ENCODE measurements at regions not wholly inside any gene's neighbourhood (a gene's known extent, or its start where the extent isn't known, plus 50 kb on each side); places are given as distances from the start of the nearest gene placed in this dataset.

- Histone ChIP-seq H3K9ac (ENCODE audit: control insufficient read depth, insufficient read depth, low read length) (no peak overlapping the region), H3K27me3 (replicated peaks in 1 of 2; ENCODE audit: control insufficient read depth in 2 of 2, insufficient read depth in 2 of 2, low read length in 1 of 2) (peaks cover 0 to 1% of the 10 kb centered on the region in 2 experiments; a peak in 1 of 4 replicates), H3K27ac (ENCODE audit: control insufficient read depth, insufficient read depth) (no peak overlapping the region), H4K20me1 (ENCODE audit: control insufficient read depth, insufficient read depth) (no peaks in the 10 kb centered on the region), H3K9me3 (replicated peaks; ENCODE audit: control insufficient read depth, insufficient read depth, low read length) (no peaks in the 10 kb centered on the region; the same call in 2 of the 3 replicates), H3K4me2 (ENCODE audit: control insufficient read depth, insufficient read depth) (no peak overlapping the region), H3K4me1 (ENCODE audit: control insufficient read depth, insufficient read depth, low read length) (no peaks in the 10 kb centered on the region), H3K4me3 (no peak overlapping the region), H2AFZ (ENCODE audit: control insufficient read depth, low read depth, low read length) (no peak overlapping the region), H3K79me2 (ENCODE audit: control insufficient read depth, insufficient read depth, low read length) (no peaks in the 10 kb centered on the region), H3K36me3 (ENCODE audit: control insufficient read depth in 2 of 2, insufficient read depth in 2 of 2, low read length in 1 of 2) (no peaks in the 10 kb centered on the region)
- ChIA-PET POLR2A (no interaction called here), SMC1A (ENCODE audit: uncharacterized antibody, unreplicated experiment) (no interaction called here), CTCF (no interaction called here), RAD21 (ENCODE audit: unreplicated experiment) (no interaction called here)
- no peak for DNase-seq (ENCODE audit: low read depth, low spot score)
- in situ Hi-C loops (cut with MboI), result no loop called here
- TF ChIP-seq, protein P1, sequence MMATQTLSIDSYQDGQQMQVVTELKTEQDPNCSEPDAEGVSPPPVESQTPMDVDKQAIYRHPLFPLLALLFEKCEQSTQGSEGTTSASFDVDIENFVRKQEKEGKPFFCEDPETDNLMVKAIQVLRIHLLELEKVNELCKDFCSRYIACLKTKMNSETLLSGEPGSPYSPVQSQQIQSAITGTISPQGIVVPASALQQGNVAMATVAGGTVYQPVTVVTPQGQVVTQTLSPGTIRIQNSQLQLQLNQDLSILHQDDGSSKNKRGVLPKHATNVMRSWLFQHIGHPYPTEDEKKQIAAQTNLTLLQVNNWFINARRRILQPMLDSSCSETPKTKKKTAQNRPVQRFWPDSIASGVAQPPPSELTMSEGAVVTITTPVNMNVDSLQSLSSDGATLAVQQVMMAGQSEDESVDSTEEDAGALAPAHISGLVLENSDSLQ (IDR thresholded peaks at IDR 0.05), result no peak
- TF ChIP-seq FOXK2 (IDR thresholded peaks at IDR 0.05), result no peak
- TF ChIP-seq NBN (IDR thresholded peaks at IDR 0.05), result no peak
- TF ChIP-seq LARP7 (IDR thresholded peaks at IDR 0.05), result no peak
- no peak for TF ChIP-seq EP300 (IDR thresholded peaks at IDR 0.05; ENCODE audit: borderline replicate concordance in 1 of 2, control insufficient read depth in 1 of 2, low read depth in 2 of 2, low read length in 2 of 2)
- no peak for TF ChIP-seq ZNF622 (IDR thresholded peaks at IDR 0.05)
- no peak for TF ChIP-seq YY1 (IDR thresholded peaks at IDR 0.05; ENCODE audit: low read depth, low read length)
- no peak for TF ChIP-seq CBFB (IDR thresholded peaks at IDR 0.05; ENCODE audit: low read depth)
- TF ChIP-seq, protein P2, sequence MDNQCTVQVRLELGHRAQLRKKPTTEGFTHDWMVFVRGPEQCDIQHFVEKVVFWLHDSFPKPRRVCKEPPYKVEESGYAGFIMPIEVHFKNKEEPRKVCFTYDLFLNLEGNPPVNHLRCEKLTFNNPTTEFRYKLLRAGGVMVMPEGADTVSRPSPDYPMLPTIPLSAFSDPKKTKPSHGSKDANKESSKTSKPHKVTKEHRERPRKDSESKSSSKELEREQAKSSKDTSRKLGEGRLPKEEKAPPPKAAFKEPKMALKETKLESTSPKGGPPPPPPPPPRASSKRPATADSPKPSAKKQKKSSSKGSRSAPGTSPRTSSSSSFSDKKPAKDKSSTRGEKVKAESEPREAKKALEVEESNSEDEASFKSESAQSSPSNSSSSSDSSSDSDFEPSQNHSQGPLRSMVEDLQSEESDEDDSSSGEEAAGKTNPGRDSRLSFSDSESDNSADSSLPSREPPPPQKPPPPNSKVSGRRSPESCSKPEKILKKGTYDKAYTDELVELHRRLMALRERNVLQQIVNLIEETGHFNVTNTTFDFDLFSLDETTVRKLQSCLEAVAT (IDR thresholded peaks at IDR 0.05), result no peak
- no peak for TF ChIP-seq POLR2AphosphoS5 (IDR thresholded peaks at IDR 0.05; ENCODE audit: low read length)
- TF ChIP-seq SMARCA5 (IDR thresholded peaks at IDR 0.05), result no peak
- TF ChIP-seq, protein P3, sequence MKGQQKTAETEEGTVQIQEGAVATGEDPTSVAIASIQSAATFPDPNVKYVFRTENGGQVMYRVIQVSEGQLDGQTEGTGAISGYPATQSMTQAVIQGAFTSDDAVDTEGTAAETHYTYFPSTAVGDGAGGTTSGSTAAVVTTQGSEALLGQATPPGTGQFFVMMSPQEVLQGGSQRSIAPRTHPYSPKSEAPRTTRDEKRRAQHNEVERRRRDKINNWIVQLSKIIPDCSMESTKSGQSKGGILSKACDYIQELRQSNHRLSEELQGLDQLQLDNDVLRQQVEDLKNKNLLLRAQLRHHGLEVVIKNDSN (IDR thresholded peaks at IDR 0.05; ENCODE audit: borderline replicate concordance, extremely low read length, insufficient read depth, low read depth, low read length), result no peak
- TF ChIP-seq TAF1 (IDR thresholded peaks at IDR 0.05; ENCODE audit: borderline replicate concordance, low read depth, low read length), result no peak
- intact Hi-C loops (cut with micrococcal nuclease; ENCODE audit: unreplicated experiment), result no loop called here
- BruUV-seq (replicated peaks), result no TSS peak
- no peak for ATAC-seq
- FAIRE-seq, result no peak
- 35% methylated on average over 10 of the region's 10 CpGs for WGBS (ENCODE audit: insufficient coverage, insufficient replicate concordance, low lambda C conversion rate, missing lambda C conversion rate)
These were observed 223.8 kb downstream of the USP6NL start for GRCh38 chr10:11387551-11388222.

Measured in GM12878 (cell line).